Osteoblast (primary cell): ENCODE measurements at regions not wholly inside any gene's neighbourhood (a gene's known extent, or its start where the extent isn't known, plus 50 kb on each side); places are given as distances from the start of the nearest gene placed in this dataset.

Experiments
- DNase-seq: peaks from one replicate; pipeline ENCODE4 v3.0.0; 2011; ENCODE audit warnings: low spot score, mixed read lengths; ENCODE audit not compliant: insufficient read length; ENCODE audit errors: missing footprints
- H2AFZ ChIP-seq: 2 replicates; pipeline ENCODE4 v1.6.0; 2011; ENCODE audit warnings: mild to moderate bottlenecking, low read length
- H3K27ac ChIP-seq: 2 replicates; pipeline ENCODE4 v1.5.1; 2011; ENCODE audit warnings: mild to moderate bottlenecking, low read depth, low read length, moderate library complexity
- H3K27me3 ChIP-seq: 2 replicates; pipeline ENCODE4 v1.6.0; 2012; ENCODE audit warnings: mild to moderate bottlenecking, control low read depth, inconsistent platforms, low read length, moderate library complexity; ENCODE audit not compliant: insufficient read depth
- H3K36me3 ChIP-seq: 2 replicates; pipeline ENCODE4 v1.5.1; 2011; ENCODE audit warnings: mild to moderate bottlenecking, low read length, control low read depth, moderate library complexity; ENCODE audit not compliant: insufficient read depth
- H3K4me1 ChIP-seq: 2 replicates; pipeline ENCODE4 v1.5.1; 2011; ENCODE audit warnings: mild to moderate bottlenecking, low read length, control low read depth, moderate library complexity; ENCODE audit not compliant: insufficient read depth
- H3K4me2 ChIP-seq: 2 replicates; pipeline ENCODE4 v1.6.0; 2011; ENCODE audit warnings: mild to moderate bottlenecking, low read length; ENCODE audit not compliant: insufficient read depth
- H3K4me3 ChIP-seq: fragments of 200-600 bp; sonication (generic); 3 replicates; pipeline ENCODE4 v1.5.1; 2012; ENCODE audit warnings: mild to moderate bottlenecking, low read length, inconsistent platforms; ENCODE audit not compliant: insufficient read depth
- H3K79me2 ChIP-seq: 2 replicates; pipeline ENCODE4 v1.6.0; 2012; ENCODE audit warnings: mild to moderate bottlenecking, low read length, control low read depth, inconsistent platforms; ENCODE audit not compliant: insufficient read depth
- H3K9me3 ChIP-seq: 2 replicates; pipeline ENCODE4 v1.5.1; 2011; ENCODE audit warnings: low read depth, low read length, control low read depth
- H4K20me1 ChIP-seq: 2 replicates; pipeline ENCODE4 v1.6.0; 2012; ENCODE audit warnings: mild to moderate bottlenecking, low read length, control low read depth; ENCODE audit not compliant: insufficient read depth
- TF ChIP-seq, protein P1 (sequence below): IDR thresholded peaks from 2 replicates; pipeline ENCODE4 v1.5.1; 2011; ENCODE audit warnings: mild to moderate bottlenecking, low read depth, low read length, moderate library complexity; ENCODE audit errors: extremely low read depth

DNA sequence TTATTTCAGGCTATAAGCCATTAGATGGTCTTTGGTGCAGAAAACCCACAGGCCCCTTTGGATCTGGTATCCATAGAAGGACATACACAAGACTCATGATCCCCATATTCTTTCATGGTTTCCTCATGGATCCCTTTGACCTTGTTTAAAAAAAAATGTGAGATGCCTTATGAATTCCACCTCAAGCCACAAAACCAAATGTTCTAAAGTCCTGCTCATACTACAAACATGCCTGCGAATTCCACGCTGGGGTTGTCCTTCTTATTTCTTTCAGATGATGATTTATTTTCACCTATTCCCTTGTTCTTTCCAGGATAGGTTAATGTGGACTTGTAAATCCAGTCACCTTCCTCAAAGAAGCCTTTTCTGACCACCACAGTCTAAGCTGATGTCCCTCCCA is 256.9 kb upstream of the DPYD start:
- no peaks in the 10 kb centered on the region for H3K36me3 ChIP-seq
- no peak overlapping the region for H3K27ac ChIP-seq
- H4K20me1 ChIP-seq, result no peaks in the 10 kb centered on the region
- H3K79me2 ChIP-seq, result no peaks in the 10 kb centered on the region
- no peaks in the 10 kb centered on the region for H3K9me3 ChIP-seq
- no peak overlapping the region for H3K4me3 ChIP-seq
- TF ChIP-seq, protein P1, sequence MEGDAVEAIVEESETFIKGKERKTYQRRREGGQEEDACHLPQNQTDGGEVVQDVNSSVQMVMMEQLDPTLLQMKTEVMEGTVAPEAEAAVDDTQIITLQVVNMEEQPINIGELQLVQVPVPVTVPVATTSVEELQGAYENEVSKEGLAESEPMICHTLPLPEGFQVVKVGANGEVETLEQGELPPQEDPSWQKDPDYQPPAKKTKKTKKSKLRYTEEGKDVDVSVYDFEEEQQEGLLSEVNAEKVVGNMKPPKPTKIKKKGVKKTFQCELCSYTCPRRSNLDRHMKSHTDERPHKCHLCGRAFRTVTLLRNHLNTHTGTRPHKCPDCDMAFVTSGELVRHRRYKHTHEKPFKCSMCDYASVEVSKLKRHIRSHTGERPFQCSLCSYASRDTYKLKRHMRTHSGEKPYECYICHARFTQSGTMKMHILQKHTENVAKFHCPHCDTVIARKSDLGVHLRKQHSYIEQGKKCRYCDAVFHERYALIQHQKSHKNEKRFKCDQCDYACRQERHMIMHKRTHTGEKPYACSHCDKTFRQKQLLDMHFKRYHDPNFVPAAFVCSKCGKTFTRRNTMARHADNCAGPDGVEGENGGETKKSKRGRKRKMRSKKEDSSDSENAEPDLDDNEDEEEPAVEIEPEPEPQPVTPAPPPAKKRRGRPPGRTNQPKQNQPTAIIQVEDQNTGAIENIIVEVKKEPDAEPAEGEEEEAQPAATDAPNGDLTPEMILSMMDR, result no peak
- no peak overlapping the region for H3K4me2 ChIP-seq
- no peaks in the 10 kb centered on the region for H3K27me3 ChIP-seq
- DNase-seq, result no peak
- peak overlapping the region; percentile 48 for H2AFZ ChIP-seq
- no peaks in the 10 kb centered on the region for H3K4me1 ChIP-seq

GRCh38 chr1:98176936-98177335 is 256.1 kb upstream of the DPYD start:
- H3K36me3 ChIP-seq, result no peaks in the 10 kb centered on the region
- TF ChIP-seq, protein P1, result no peak
- H2AFZ ChIP-seq, result no peak overlapping the region
- no peak overlapping the region for H3K27ac ChIP-seq
- no peak overlapping the region for H3K4me3 ChIP-seq
- no peaks in the 10 kb centered on the region for H4K20me1 ChIP-seq
- H3K27me3 ChIP-seq, result no peaks in the 10 kb centered on the region
- H3K4me1 ChIP-seq, result no peaks in the 10 kb centered on the region
- no peak overlapping the region for H3K4me2 ChIP-seq
- no peaks in the 10 kb centered on the region for H3K9me3 ChIP-seq
- no peaks in the 10 kb centered on the region for H3K79me2 ChIP-seq
- DNase-seq, result no peak

DNA sequence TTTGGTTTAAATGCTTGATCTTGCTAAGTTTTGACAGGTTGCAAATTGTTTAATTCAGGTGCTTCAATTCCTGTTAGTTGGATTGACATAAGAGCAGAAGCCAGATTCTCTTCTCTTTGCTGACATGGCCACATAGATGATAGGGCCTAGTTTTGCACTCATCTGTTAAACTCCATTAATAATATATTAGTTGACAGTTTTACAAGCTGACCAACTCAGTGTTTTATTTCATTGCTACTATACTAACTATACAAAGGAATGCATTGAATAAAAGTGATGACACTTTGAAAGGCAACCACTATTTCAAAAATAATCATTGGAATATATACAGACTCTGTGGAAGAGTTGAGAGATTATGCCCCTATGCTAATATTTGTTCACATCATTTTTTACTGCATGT is 255.6 kb upstream of the DPYD start:
- H3K27me3 ChIP-seq, result no peaks in the 10 kb centered on the region
- H3K36me3 ChIP-seq, result no peaks in the 10 kb centered on the region
- TF ChIP-seq, protein P1, result no peak

DNA sequence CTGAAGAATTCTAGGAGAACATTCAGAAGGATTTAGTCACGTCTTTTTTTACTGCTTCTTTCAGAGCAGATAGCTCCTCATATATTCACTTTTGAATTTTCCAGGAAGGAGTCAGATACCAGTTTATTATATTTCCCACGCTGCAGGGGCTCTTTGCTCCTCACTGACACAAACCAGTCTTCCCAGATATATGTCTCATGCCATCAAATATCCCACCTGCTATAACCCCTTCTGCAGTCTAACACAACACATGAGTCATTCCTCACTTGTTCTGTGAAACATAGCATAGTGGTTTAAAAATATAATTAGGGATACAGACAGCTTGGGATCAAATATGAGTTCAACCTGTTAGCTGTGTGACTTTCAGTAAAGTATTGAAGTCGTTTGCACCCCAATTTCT is 251.7 kb upstream of the DPYD start:
- H3K79me2 ChIP-seq, result no peaks in the 10 kb centered on the region
- H3K4me2 ChIP-seq, result no peak overlapping the region
- no peak overlapping the region for H3K4me3 ChIP-seq
- H2AFZ ChIP-seq, result no peak overlapping the region
- peak; percentile 3 for DNase-seq
- H4K20me1 ChIP-seq, result no peaks in the 10 kb centered on the region
- TF ChIP-seq, protein P1, result no peak
- H3K36me3 ChIP-seq, result no peaks in the 10 kb centered on the region
- no peaks in the 10 kb centered on the region for H3K4me1 ChIP-seq
- H3K27ac ChIP-seq, result no peak overlapping the region
- no peaks in the 10 kb centered on the region for H3K9me3 ChIP-seq
- no peaks in the 10 kb centered on the region for H3K27me3 ChIP-seq

More for the DNA sequence above, 255.6 kb upstream of the DPYD start:
- H3K9me3 ChIP-seq, result no peaks in the 10 kb centered on the region
- H3K4me2 ChIP-seq, result no peak overlapping the region
- no peak overlapping the region for H3K4me3 ChIP-seq
- H3K4me1 ChIP-seq, result no peaks in the 10 kb centered on the region
- H3K27ac ChIP-seq, result no peak overlapping the region
- DNase-seq, result no peak
- no peaks in the 10 kb centered on the region for H3K79me2 ChIP-seq
- H4K20me1 ChIP-seq, result no peaks in the 10 kb centered on the region
- H2AFZ ChIP-seq, result no peak overlapping the region
